Ovary (tissue), 3 donors: ENCODE measurements at regions not wholly inside any gene's neighbourhood (a gene's known extent, or its start where the extent isn't known, plus 50 kb on each side); places are given as distances from the start of the nearest gene placed in this dataset.

ENCODE experiments used
- CTCF ChIP-seq, 3 donors: fragments of 450-650 bp in 2 of 3; fragments of 200-600 bp in 1 of 3; IDR thresholded peaks; one replicate each; pipeline versions ENCODE4 v1.5.1 to v1.8.0; 2016 to 2022; ENCODE audit warnings: antibody characterized with exemption in 3 of 3, mild to moderate bottlenecking in 1 of 3
- EP300 ChIP-seq: sonication (generic); formaldehyde crosslinking; IDR thresholded peaks from one replicate; pipeline ENCODE4 v1.6.1; 2017; ENCODE audit warnings: antibody characterized with exemption
- POLR2A ChIP-seq: fragments of 450-650 bp; IDR thresholded peaks from one replicate; pipeline ENCODE4 v1.6.1; 2017; ENCODE audit warnings: antibody characterized with exemption, mild to moderate bottlenecking, moderate library complexity
- donor health status: DM: no; HTN: no; CAD: no.

GRCh38 chr4:187739771-187740170 lies 255.8 kb upstream of the ZFP42 start:
- TF ChIP-seq CTCF (IDR thresholded peaks at IDR 0.05) (no peak), EP300 (no peak), POLR2A (no peak)
